ENCODE measurements at regions not wholly inside any gene's neighbourhood (a gene's known extent, or its start where the extent isn't known, plus 50 kb on each side); places are given as distances from the start of the nearest gene placed in this dataset.

GRCh38 chr2:128394007-128394730 lies 75.5 kb upstream of the HS6ST1 start:
- Histone ChIP-seq H2AFZ (no peak overlapping the region), H3K27me3 (ENCODE audit: insufficient read depth, low read depth) (no peaks in the 10 kb centered on the region), H3K9me2 (ENCODE audit: insufficient read depth) (no peaks in the 10 kb centered on the region), H3K4me2 (no peak overlapping the region), H3K27ac (no peak overlapping the region), H3K36me3 (ENCODE audit: low read depth) (no peaks in the 10 kb centered on the region), H3F3A (ENCODE audit: insufficient read depth, low read depth) (peaks cover 15% of the 10 kb centered on the region), H3K4me1 (replicated peaks; ENCODE audit: insufficient read depth) (peaks cover 24% of the 10 kb centered on the region), H3K9me3 (ENCODE audit: insufficient read depth, low read depth) (no peaks in the 10 kb centered on the region), H3K79me2 (ENCODE audit: low read depth) (no peaks in the 10 kb centered on the region), H4K20me1 (ENCODE audit: insufficient read depth) (no peaks in the 10 kb centered on the region), H3K4me3 (no peak overlapping the region)
- TF ChIP-seq CTCF (conservative IDR thresholded peaks at IDR 0.05) (no peak), EZH2 (IDR thresholded peaks at IDR 0.05; ENCODE audit: low read depth) (no peak)
- no peak for DNase-seq
- CTCF ChIA-PET, result no interaction called here
- intact Hi-C loops (cut with micrococcal nuclease; ENCODE audit: unreplicated experiment), result no loop called here
- no TSS peak for BruUV-seq (replicated peaks)
- POLR2A ChIA-PET (ENCODE audit: unreplicated experiment), result no interaction called here

GRCh38 chr2:128395196-128395595 lies 76.5 kb upstream of the HS6ST1 start:
- Histone ChIP-seq H3K27ac (peak overlapping the region; percentile 59), H4K20me1 (ENCODE audit: insufficient read depth) (no peaks in the 10 kb centered on the region), H3K27me3 (ENCODE audit: insufficient read depth, low read depth) (no peaks in the 10 kb centered on the region), H3K79me2 (ENCODE audit: low read depth) (no peaks in the 10 kb centered on the region), H3K4me2 (no peak overlapping the region; the same call in 1 of the 2 replicates), H3F3A (ENCODE audit: insufficient read depth, low read depth) (peaks cover 15% of the 10 kb centered on the region), H2AFZ (no peak overlapping the region), H3K4me1 (replicated peaks; ENCODE audit: insufficient read depth) (peaks cover 24% of the 10 kb centered on the region), H3K4me3 (no peak overlapping the region), H3K36me3 (ENCODE audit: low read depth) (no peaks in the 10 kb centered on the region), H3K9me3 (ENCODE audit: insufficient read depth, low read depth) (no peaks in the 10 kb centered on the region), H3K9me2 (ENCODE audit: insufficient read depth) (no peaks in the 10 kb centered on the region)
- POLR2A ChIA-PET (ENCODE audit: unreplicated experiment), result interaction anchor here (0.6 kb wide), 1 partner anchor 10 kb away, joined by 5 read pairs; no protein-coding TSS in a partner anchor
- DNase-seq, result no peak
- CTCF ChIA-PET, result no interaction called here
- BruUV-seq (replicated peaks), result no TSS peak
- no peak for TF ChIP-seq EZH2 (IDR thresholded peaks at IDR 0.05; ENCODE audit: low read depth)
- TF ChIP-seq CTCF (conservative IDR thresholded peaks at IDR 0.05), result no peak
- intact Hi-C loops (cut with micrococcal nuclease; ENCODE audit: unreplicated experiment), result loop anchor here (5.0 kb wide), 1 partner anchor 73 kb away; no protein-coding TSS in a partner anchor

GRCh38 chr2:128395640-128396499 lies 77.2 kb upstream of the HS6ST1 start:
- DNase-seq, result peak; percentile 49 to 98
- peak overlapping the region; percentile 59 for H3K27ac ChIP-seq
- ChIA-PET POLR2A (ENCODE audit: unreplicated experiment) (interaction anchor here (0.6 kb wide), 3 partner anchors 9 to 94 kb away, joined by 3 to 5 read pairs (median 3); no protein-coding TSS in a partner anchor), CTCF (no interaction called here)
- no TSS peak for BruUV-seq (replicated peaks)
- intact Hi-C loops (cut with micrococcal nuclease; ENCODE audit: unreplicated experiment), result loop anchor here (5.0 kb wide), 1 partner anchor 74 kb away; no protein-coding TSS in a partner anchor
- no peaks in the 10 kb centered on the region for H3K36me3 ChIP-seq (ENCODE audit: low read depth)
- H3K79me2 ChIP-seq (ENCODE audit: low read depth), result no peaks in the 10 kb centered on the region
- H3K4me1 ChIP-seq (replicated peaks; ENCODE audit: insufficient read depth), result peaks cover 24% of the 10 kb centered on the region
- no peak overlapping the region for H3K4me3 ChIP-seq
- no peaks in the 10 kb centered on the region for H4K20me1 ChIP-seq (ENCODE audit: insufficient read depth)
- peaks cover 15% of the 10 kb centered on the region for H3F3A ChIP-seq (ENCODE audit: insufficient read depth, low read depth)
- no peaks in the 10 kb centered on the region for H3K9me2 ChIP-seq (ENCODE audit: insufficient read depth)
- H3K27me3 ChIP-seq (ENCODE audit: insufficient read depth, low read depth), result no peaks in the 10 kb centered on the region
- peak overlapping the region; percentile 29 for H3K4me2 ChIP-seq
- H3K9me3 ChIP-seq (ENCODE audit: insufficient read depth, low read depth), result no peaks in the 10 kb centered on the region
- TF ChIP-seq CTCF (conservative IDR thresholded peaks at IDR 0.05), result no peak
- TF ChIP-seq EZH2 (IDR thresholded peaks at IDR 0.05; ENCODE audit: low read depth), result no peak
- peak overlapping the region; percentile 44 for H2AFZ ChIP-seq
